SK-N-SH (cell line): ENCODE measurements at regions not wholly inside any gene's neighbourhood (a gene's known extent, or its start where the extent isn't known, plus 50 kb on each side); places are given as distances from the start of the nearest gene placed in this dataset.

Experiments used
- CTCF ChIA-PET: fragments of 300-600, 350-600 bp; formaldehyde crosslinking; extraction: SDS; loops from one replicate; lab custom pipeline; 2021; lab: Yijun Ruan, JAX
- POLR2A ChIA-PET: fragments of 350-600 bp; sonication (Branson Sonifier 250); formaldehyde crosslinking; extraction: SDS; loops from one replicate; lab custom pipeline; 2020; ENCODE audit warnings: antibody characterized with exemption, inconsistent platforms; lab: Yijun Ruan, JAX
- DNase-seq: peaks from one replicate; pipeline ENCODE4 v3.0.0; 2012
- H2AFZ ChIP-seq: fragments of 200-600 bp; sonication (generic); 2 replicates; pipeline ENCODE4 v1.8.1; 2016; ENCODE audit warnings: antibody characterized with exemption, mild to moderate bottlenecking, low read depth
- H3F3A ChIP-seq: fragments of 200-600 bp; sonication (generic); replicated peaks from 2 replicates; pipeline ENCODE3; 2016; ENCODE audit warnings: antibody characterized with exemption, mild to moderate bottlenecking; ENCODE audit not compliant: insufficient read depth
- H3K27ac ChIP-seq, 2 experiments: fragments of 200-500 bp in 1 of 2; fragments of 200-600 bp in 1 of 2; sonication (Bioruptor generic) in 1 of 2; sonication (generic), shearing (Covaris generic) in 1 of 2; 2 replicates each; pipeline versions ENCODE4 v1.5.1 to v1.6.1; 2014 to 2016; ENCODE audit warnings: low read depth in 2 of 2, inconsistent platforms in 1 of 2, low read length in 1 of 2, mild to moderate bottlenecking in 1 of 2, mixed read lengths in 1 of 2
- H3K27me3 ChIP-seq: fragments of 200-600 bp; sonication (generic), shearing (Covaris generic); 2 replicates; pipeline ENCODE4 v1.6.1; 2016; ENCODE audit warnings: mixed run types; ENCODE audit not compliant: insufficient read depth
- H3K36me3 ChIP-seq, 2 experiments: fragments of 200-500 bp in 1 of 2; fragments of 200-600 bp in 1 of 2; sonication (Bioruptor generic) in 1 of 2; sonication (generic) in 1 of 2; replicated peaks in 1 of 2; 2 replicates each; pipeline versions ENCODE3 to v1.5.1; 2014 to 2016; ENCODE audit warnings: low read length in 1 of 2, mild to moderate bottlenecking in 1 of 2; ENCODE audit not compliant: insufficient read depth in 2 of 2, control insufficient read depth in 1 of 2
- H3K4me1 ChIP-seq, 2 experiments: fragments of 200-500 bp in 1 of 2; fragments of 200-600 bp in 1 of 2; sonication (Bioruptor generic) in 1 of 2; sonication (generic), shearing (Covaris generic) in 1 of 2; 2 replicates each; pipeline versions ENCODE4 v1.5.1 to v1.6.1; 2014 to 2016; ENCODE audit warnings: low read depth in 1 of 2, low read length in 1 of 2, mixed run types in 1 of 2; ENCODE audit not compliant: insufficient read depth in 2 of 2, control insufficient read depth in 1 of 2
- H3K4me2 ChIP-seq: fragments of 200-600 bp; sonication (generic), shearing (Covaris generic); 2 replicates; pipeline ENCODE4 v1.6.1; 2017; ENCODE audit warnings: mixed run types
- H3K4me3 ChIP-seq, 2 experiments: fragments of 200-500 bp in 1 of 2; fragments of 200-600 bp in 1 of 2; sonication (Bioruptor generic) in 1 of 2; sonication (generic), shearing (Covaris generic) in 1 of 2; 2 replicates each; pipeline versions ENCODE4 v1.5.1 to v1.8.1; 2014 to 2016; ENCODE audit warnings: low read depth in 2 of 2, inconsistent platforms in 1 of 2, low read length in 1 of 2, mild to moderate bottlenecking in 1 of 2, mixed read lengths in 1 of 2, moderate library complexity in 1 of 2
- H3K79me2 ChIP-seq: fragments of 200-600 bp; sonication (generic); 2 replicates; pipeline ENCODE4 v1.8.1; 2017; ENCODE audit warnings: mild to moderate bottlenecking; ENCODE audit not compliant: insufficient read depth
- H3K9ac ChIP-seq: fragments of 200-600 bp; sonication (generic); 2 replicates; pipeline ENCODE4 v1.6.1; 2017; ENCODE audit warnings: mixed run types
- H3K9me2 ChIP-seq: fragments of 200-600 bp; sonication (generic); 2 replicates; pipeline ENCODE4 v1.6.1; 2017; ENCODE audit warnings: mixed run types
- H3K9me3 ChIP-seq: fragments of 200-600 bp; sonication (generic); 2 replicates; pipeline ENCODE4 v1.6.1; 2017; ENCODE audit warnings: mixed run types, mild to moderate bottlenecking, moderate library complexity
- H4K20me1 ChIP-seq: fragments of 200-600 bp; sonication (generic); 2 replicates; pipeline ENCODE4 v1.6.1; 2017; ENCODE audit warnings: mild to moderate bottlenecking, mixed run types; ENCODE audit not compliant: insufficient read depth
- EP300 ChIP-seq, 2 experiments: IDR thresholded peaks; 2 replicates each; pipeline versions ENCODE4 v1.4.0 to v1.6.1; 2012; ENCODE audit warnings: borderline replicate concordance in 1 of 2, low read depth in 1 of 2, low read length in 1 of 2
- EZH2phosphoT487 ChIP-seq: fragments of 200-600 bp; sonication (generic); IDR thresholded peaks from 2 replicates; pipeline ENCODE4 v1.6.1; 2017; ENCODE audit warnings: low read depth, mixed run types, mild to moderate bottlenecking, antibody characterized with exemption, moderate library complexity, borderline replicate concordance
- GABPA ChIP-seq: IDR thresholded peaks from 2 replicates; pipeline ENCODE4 v1.4.0; 2012; ENCODE audit warnings: low read depth, mild to moderate bottlenecking
- GATA2 ChIP-seq: sonication (generic); formaldehyde crosslinking; IDR thresholded peaks from 2 replicates; pipeline ENCODE4 v1.5.0; 2020; ENCODE audit warnings: mild to moderate bottlenecking, missing genetic modification reagents
- JUND ChIP-seq: IDR thresholded peaks from 2 replicates; pipeline ENCODE4 v1.4.0; 2012
- MEF2A ChIP-seq: IDR thresholded peaks from 2 replicates; pipeline ENCODE4 v1.4.0; 2012; ENCODE audit warnings: low read depth, borderline replicate concordance
- MXI1 ChIP-seq: IDR thresholded peaks from 2 replicates; pipeline ENCODE4 v1.6.1; 2012; ENCODE audit warnings: mild to moderate bottlenecking, low read depth, low read length, improper control_type of control experiment
- NFIC ChIP-seq: IDR thresholded peaks from 2 replicates; pipeline ENCODE4 v1.4.0; 2012; ENCODE audit warnings: borderline replicate concordance
- PBX3 ChIP-seq: IDR thresholded peaks from 2 replicates; pipeline ENCODE4; 2012
- POLR2AphosphoS5 ChIP-seq: IDR thresholded peaks from 2 replicates; pipeline ENCODE4 v1.6.1; 2012; ENCODE audit warnings: low read depth, low read length
- RAD21 ChIP-seq: IDR thresholded peaks from 2 replicates; pipeline ENCODE4 v1.6.1; 2012; ENCODE audit warnings: mild to moderate bottlenecking, low read length
- RCOR1 ChIP-seq: fragments of 150-350 bp; IDR thresholded peaks from 2 replicates; pipeline ENCODE4 v1.6.1; 2017; ENCODE audit warnings: antibody characterized with exemption, low read length
- REST ChIP-seq: IDR thresholded peaks from 2 replicates; pipeline ENCODE4 v1.6.1; 2012; ENCODE audit warnings: mild to moderate bottlenecking, low read depth, low read length, moderate library complexity
- RXRA ChIP-seq: IDR thresholded peaks from 2 replicates; pipeline ENCODE4 v1.4.0; 2012; ENCODE audit warnings: low read depth, mild to moderate bottlenecking, borderline replicate concordance
- SMC3 ChIP-seq: IDR thresholded peaks from 2 replicates; pipeline ENCODE4 v1.6.1; 2012; ENCODE audit warnings: low read depth, low read length, improper control_type of control experiment
- TAF1 ChIP-seq: IDR thresholded peaks from 2 replicates; pipeline ENCODE4 v1.6.1; 2012; ENCODE audit warnings: low read depth, mild to moderate bottlenecking, low read length, moderate library complexity, borderline replicate concordance
- TCF12 ChIP-seq: IDR thresholded peaks from 2 replicates; pipeline ENCODE4 v1.4.0; 2012
- TEAD4 ChIP-seq: IDR thresholded peaks from 2 replicates; pipeline ENCODE4 v1.4.0; 2012; ENCODE audit warnings: mild to moderate bottlenecking, borderline replicate concordance; ENCODE audit not compliant: insufficient read depth
- USF1 ChIP-seq: IDR thresholded peaks from 2 replicates; pipeline ENCODE4 v1.4.0; 2012; ENCODE audit warnings: low read depth, borderline replicate concordance
- YY1 ChIP-seq: IDR thresholded peaks from 2 replicates; pipeline ENCODE4 v1.4.0; 2012; ENCODE audit warnings: low read depth, mild to moderate bottlenecking
- WGBS: methylation state at CpG from one replicate; pipeline ENCODE4 v1.1.6; 2017; ENCODE audit warnings: low lambda C conversion rate; 5-methylcytosine and 5-hydroxymethylcytosine counted together

- no peak for TF ChIP-seq PBX3
- TF ChIP-seq MXI1: no peak
- TF ChIP-seq MEF2A: no peak
Observed at GRCh38 chr6:91780270-91780669, 1193.4 kb upstream of the MAP3K7 start (continued).

- H3K4me3 ChIP-seq: no peak overlapping the region
- no peak overlapping the region for H3K27ac ChIP-seq
- 0% methylated on average over 1 of the region's 1 CpG for WGBS
- H4K20me1 ChIP-seq: no peaks in the 10 kb centered on the region
- H3K9me3 ChIP-seq: no peaks in the 10 kb centered on the region
- H3K9me2 ChIP-seq: 0 out of 2 replicates have a peak, but pooled peaks cover 3% of the 10 kb centered on the region
- no peaks in the 10 kb centered on the region for H3K79me2 ChIP-seq
- H3K9ac ChIP-seq: no peak overlapping the region
- H3K27me3 ChIP-seq: no peaks in the 10 kb centered on the region
- H3F3A ChIP-seq: no peaks in the 10 kb centered on the region
- H3K4me2 ChIP-seq: no peak overlapping the region
- TF ChIP-seq RAD21: no peak
- no peak for TF ChIP-seq MEF2A
- no peak for TF ChIP-seq YY1
- no peak for TF ChIP-seq POLR2AphosphoS5
- no peak for TF ChIP-seq GABPA
- no peak overlapping the region for H2AFZ ChIP-seq
- POLR2A ChIA-PET: no interaction called here
- no peaks in the 10 kb centered on the region for H3K4me1 ChIP-seq
- CTCF ChIA-PET: no interaction called here
- DNase-seq: no peak
- no peaks in the 10 kb centered on the region for H3K36me3 ChIP-seq
Observed at GRCh38 chr6:91761621-91762020, 1174.7 kb upstream of the MAP3K7 start.

- WGBS: 0% methylated on average over 1 of the region's 1 CpG
- Histone ChIP-seq H2AFZ (no peak overlapping the region), H3K4me3 (no peak overlapping the region), H3K79me2 (no peaks in the 10 kb centered on the region), H3K9me3 (no peaks in the 10 kb centered on the region), H3K36me3 (no peaks in the 10 kb centered on the region), H3F3A (no peaks in the 10 kb centered on the region), H3K27me3 (no peaks in the 10 kb centered on the region), H3K9ac (no peak overlapping the region), H3K4me1 (no peaks in the 10 kb centered on the region), H3K27ac (no peak overlapping the region), H3K4me2 (no peak overlapping the region), H4K20me1 (no peaks in the 10 kb centered on the region), H3K9me2 (no peaks in the 10 kb centered on the region)
- no peak for DNase-seq
- CTCF ChIA-PET: no interaction called here
- POLR2A ChIA-PET: no interaction called here
- TF ChIP-seq NFIC: no peak
- TF ChIP-seq SMC3: no peak
- TF ChIP-seq TEAD4: no peak
- TF ChIP-seq TAF1: no peak
- no peak for TF ChIP-seq REST
- TF ChIP-seq USF1: no peak
- no peak for TF ChIP-seq RCOR1
- TF ChIP-seq RXRA: no peak
- TF ChIP-seq EZH2phosphoT487: no peak
- TF ChIP-seq PBX3: no peak
- no peak for TF ChIP-seq YY1
- no peak for TF ChIP-seq EP300 (IDR thresholded peaks at IDR 0.05; ENCODE audit: borderline replicate concordance in 1 of 2, low read depth in 1 of 2, low read length in 1 of 2)
- TF ChIP-seq TCF12: no peak
- TF ChIP-seq JUND: no peak
- TF ChIP-seq MEF2A: no peak
- TF ChIP-seq GATA2 (CRISPR knock-in tag): no peak
Observed at GRCh38 chr6:91754691-91755090, 1167.8 kb upstream of the MAP3K7 start.
